ENCODE measurements at regions not wholly inside any gene's neighbourhood (a gene's known extent, or its start where the extent isn't known, plus 50 kb on each side); places are given as distances from the start of the nearest gene placed in this dataset.

GRCh38 chr20:50363027-50363426, 147.2 kb upstream of the PTPN1 start:
- TF ChIP-seq EZH2phosphoT487 (conservative IDR thresholded peaks at IDR 0.05; ENCODE audit: low read length) (no peak), CTCF (IDR thresholded peaks at IDR 0.05; ENCODE audit: insufficient read depth, low read length, poor library complexity, severe bottlenecking) (no peak)

All from SU-DHL-6 (cell line).